GM12878 (cell line): ENCODE measurements at regions not wholly inside any gene's neighbourhood (a gene's known extent, or its start where the extent isn't known, plus 50 kb on each side); places are given as distances from the start of the nearest gene placed in this dataset.

Experiments
- ATAC-seq: fragments of 200-7000 bp; cut with Tn5 transposase; 3 replicates; pipeline ENCODE4 v1.9.1; 2020; ENCODE audit warnings: mild to moderate bottlenecking, moderate library complexity
- BruUV-seq: library from RNA; stranded (reverse); fragments of 400-500 nt; replicated peaks from 2 replicates; lab custom pipeline; 2021; lab: Mats Ljungman, UMichigan
- CTCF ChIA-PET: fragments of 300-600 bp; sonication (Branson Sonifier 250); formaldehyde crosslinking; extraction: SDS; loops from one replicate; lab custom pipeline; 2021; ENCODE audit warnings: inconsistent platforms; lab: Yijun Ruan, JAX
- POLR2A ChIA-PET: fragments of 350-600 bp; formaldehyde crosslinking; extraction: SDS; loops from one replicate; lab custom pipeline; 2021; ENCODE audit warnings: inconsistent platforms; lab: Charles Lee
- RAD21 ChIA-PET: fragments of 300-600 bp; sonication (Branson Sonifier 250); formaldehyde crosslinking; loops from one replicate; lab custom pipeline; 2023; ENCODE audit warnings: antibody characterized with exemption; ENCODE audit not compliant: unreplicated experiment; lab: Charles Lee
- SMC1A ChIA-PET: fragments of 300-600 bp; sonication (Branson Sonifier 250); formaldehyde crosslinking; loops from one replicate; lab custom pipeline; 2023; ENCODE audit not compliant: unreplicated experiment, uncharacterized antibody; lab: Charles Lee
- DNase-seq: peaks from one replicate; pipeline ENCODE4 v3.0.0-alpha.2; 2011; ENCODE audit warnings: low read depth, low spot score
- FAIRE-seq: peaks from 3 replicates; lab custom pipeline; 2011; peaks lifted over from hg19 to GRCh38; lab: Jason Lieb, UNC
- H2AFZ ChIP-seq: 2 replicates; pipeline ENCODE4 v1.6.0; 2011; ENCODE audit warnings: low read depth, low read length, control low read depth; ENCODE audit not compliant: control insufficient read depth
- H3K27ac ChIP-seq: 2 replicates; pipeline ENCODE4 v1.5.1; 2011; ENCODE audit warnings: control low read depth; ENCODE audit not compliant: control insufficient read depth, insufficient read depth
- H3K27me3 ChIP-seq, 2 experiments: replicated peaks in 1 of 2; 2 replicates each; pipeline versions ENCODE4 v1.6.0 to v1.6.1; 2011; ENCODE audit warnings: low read length in 1 of 2; ENCODE audit not compliant: control insufficient read depth in 2 of 2, insufficient read depth in 2 of 2
- H3K36me3 ChIP-seq, 2 experiments: 2 replicates each; pipeline ENCODE4 v1.5.1; 2011; ENCODE audit warnings: low read length in 1 of 2; ENCODE audit not compliant: control insufficient read depth in 2 of 2, insufficient read depth in 2 of 2
- H3K4me1 ChIP-seq: 2 replicates; pipeline ENCODE4 v1.6.1; 2011; ENCODE audit warnings: mild to moderate bottlenecking, low read length, moderate library complexity, mixed read lengths; ENCODE audit not compliant: control insufficient read depth, insufficient read depth
- H3K4me2 ChIP-seq: 2 replicates; pipeline ENCODE4 v1.6.0; 2011; ENCODE audit warnings: control low read depth; ENCODE audit not compliant: control insufficient read depth, insufficient read depth
- H3K4me3 ChIP-seq: fragments of 200-600 bp; sonication (generic); 2 replicates; pipeline ENCODE4 v1.5.1; 2016
- H3K79me2 ChIP-seq: 2 replicates; pipeline ENCODE4 v1.6.0; 2011; ENCODE audit warnings: low read length; ENCODE audit not compliant: control insufficient read depth, insufficient read depth
- H3K9ac ChIP-seq: 2 replicates; pipeline ENCODE4 v1.8.0; 2011; ENCODE audit warnings: low read length, control low read depth, mixed read lengths; ENCODE audit not compliant: control insufficient read depth, insufficient read depth
- H3K9me3 ChIP-seq: replicated peaks from 3 replicates; pipeline ENCODE4 v1.5.1; 2011; ENCODE audit warnings: mild to moderate bottlenecking, low read length; ENCODE audit not compliant: control insufficient read depth, insufficient read depth
- H4K20me1 ChIP-seq: 2 replicates; pipeline ENCODE4 v1.6.0; 2011; ENCODE audit not compliant: control insufficient read depth, insufficient read depth
- E4F1 ChIP-seq: fragments of 450-650 bp; IDR thresholded peaks from 2 replicates; pipeline ENCODE4 v1.6.1; 2018; ENCODE audit warnings: borderline replicate concordance, mild to moderate bottlenecking; ENCODE audit not compliant: partially characterized antibody
- HDAC2 ChIP-seq: fragments of 200-600 bp; sonication (generic); IDR thresholded peaks from 2 replicates; pipeline ENCODE4 v1.6.1; 2017
- JUND ChIP-seq: IDR thresholded peaks from 2 replicates; pipeline ENCODE4 v1.6.1; 2012; ENCODE audit warnings: low read depth, mild to moderate bottlenecking, low read length, improper control_type of control experiment, moderate library complexity
- MEF2B ChIP-seq: fragments of 450-650 bp; IDR thresholded peaks from 2 replicates; pipeline ENCODE4 v1.6.1; 2018; ENCODE audit warnings: mild to moderate bottlenecking, moderate library complexity; ENCODE audit not compliant: partially characterized antibody, poor library complexity, severe bottlenecking
- NBN ChIP-seq: fragments of 450-650 bp; IDR thresholded peaks from 2 replicates; pipeline ENCODE4 v1.6.1; 2016
- PAX8 ChIP-seq: fragments of 450-650 bp; IDR thresholded peaks from 2 replicates; pipeline ENCODE4 v1.6.1; 2017; ENCODE audit warnings: mild to moderate bottlenecking, moderate library complexity
- POU2F2 ChIP-seq: IDR thresholded peaks from 3 replicates; pipeline ENCODE4 v1.6.1; 2011; ENCODE audit warnings: low read depth, mild to moderate bottlenecking, low read length, borderline replicate concordance
- RAD21 ChIP-seq: IDR thresholded peaks from 2 replicates; pipeline ENCODE4 v1.6.1; 2011; ENCODE audit warnings: mild to moderate bottlenecking, low read depth, low read length, moderate library complexity; ENCODE audit not compliant: insufficient read depth
- RAD51 ChIP-seq: fragments of 450-650 bp; IDR thresholded peaks from 2 replicates; pipeline ENCODE4 v1.6.1; 2016; ENCODE audit warnings: moderate library complexity, mild to moderate bottlenecking, inconsistent platforms
- RELA ChIP-seq: fragments of 450-650 bp; IDR thresholded peaks from 2 replicates; pipeline ENCODE4 v1.8.0; 2014; ENCODE audit warnings: borderline replicate concordance; ENCODE audit not compliant: partially characterized antibody
- RELB ChIP-seq: fragments of 450-650 bp; IDR thresholded peaks from 2 replicates; pipeline ENCODE4 v1.6.1; 2017; ENCODE audit warnings: low read depth, mild to moderate bottlenecking, moderate library complexity
- SKIL ChIP-seq: fragments of 450-650 bp; IDR thresholded peaks from 2 replicates; pipeline ENCODE4 v1.6.1; 2017; ENCODE audit warnings: mild to moderate bottlenecking, low read depth, inconsistent platforms; ENCODE audit not compliant: poor library complexity, severe bottlenecking
- SMC3 ChIP-seq: IDR thresholded peaks from 2 replicates; pipeline ENCODE4 v1.6.1; 2011; ENCODE audit warnings: low read length, improper control_type of control experiment, borderline replicate concordance
- SRF ChIP-seq, 2 experiments: IDR thresholded peaks; 2 replicates each; pipeline ENCODE4 v1.6.1; 2011; ENCODE audit warnings: low read depth in 2 of 2, low read length in 2 of 2, mild to moderate bottlenecking in 1 of 2, moderate library complexity in 1 of 2
- WGBS: methylation state at CpG from one replicate; pipeline ENCODE4 v1.1.6; 2016; ENCODE audit warnings: low lambda C conversion rate; ENCODE audit not compliant: insufficient replicate concordance, insufficient coverage; ENCODE audit errors: missing lambda C conversion rate; 5-methylcytosine and 5-hydroxymethylcytosine counted together
- in situ Hi-C: fragments of 300-500 bp; cut with MboI; formaldehyde crosslinking; loops from 9 replicates; pipeline ENCODE4 v1.14.3; 2018; ENCODE audit warnings: mixed read lengths
- intact Hi-C: fragments of 100-400 bp; cut with micrococcal nuclease; formaldehyde crosslinking; loops from one replicate; pipeline ENCODE4 v1.14.2; 2022; ENCODE audit not compliant: unreplicated experiment

- TF ChIP-seq SKIL: no peak
- no peak for TF ChIP-seq RAD21
- TF ChIP-seq POU2F2: no peak
- TF ChIP-seq JUND: no peak
- no peak for TF ChIP-seq RELB
- TF ChIP-seq RAD51: no peak
Measured at GRCh38 chr3:191997579-191998268, 536.8 kb downstream of the PYDC2 start (continued).

GRCh38 chr3:192001218-192001617 lies 540.3 kb downstream of the PYDC2 start:
- POLR2A ChIA-PET: no interaction called here
- no peak for TF ChIP-seq PAX8
- TF ChIP-seq SRF (IDR thresholded peaks at IDR 0.05; ENCODE audit: low read depth in 2 of 2, low read length in 2 of 2): no peak
- TF ChIP-seq E4F1: no peak
- no peak for TF ChIP-seq RELA
- TF ChIP-seq NBN: no peak
- TF ChIP-seq SMC3: no peak
- no peak for TF ChIP-seq SKIL
- no peak for TF ChIP-seq MEF2B
- no peak for TF ChIP-seq HDAC2

More at GRCh38 chr3:192001218-192001617, 540.3 kb downstream of the PYDC2 start:
- no peaks in the 10 kb centered on the region for H3K36me3 ChIP-seq
- no peak overlapping the region for H3K9ac ChIP-seq
- in situ Hi-C loops: no loop called here
- intact Hi-C loops: no loop called here
- ChIA-PET SMC1A (no interaction called here), RAD21 (no interaction called here), CTCF (interaction anchor here (0.5 kb wide), 1 partner anchor 164 kb away, joined by 5 read pairs; no protein-coding TSS in a partner anchor)
- no peak overlapping the region for H3K27ac ChIP-seq
- H2AFZ ChIP-seq: no peak overlapping the region
- no peak overlapping the region for H3K4me2 ChIP-seq
- DNase-seq: no peak
- no TSS peak for BruUV-seq
- FAIRE-seq: no peak
- no peaks in the 10 kb centered on the region for H3K27me3 ChIP-seq
- no peak overlapping the region for H3K4me3 ChIP-seq
- H3K79me2 ChIP-seq: no peaks in the 10 kb centered on the region
- ATAC-seq: no peak
- no peaks in the 10 kb centered on the region for H4K20me1 ChIP-seq
- WGBS: 19% methylated on average over 2 of the region's 2 CpGs
- H3K9me3 ChIP-seq: no peaks in the 10 kb centered on the region
- H3K4me1 ChIP-seq: no peaks in the 10 kb centered on the region
